ENCODE measurements at regions not wholly inside any gene's neighbourhood (a gene's known extent, or its start where the extent isn't known, plus 50 kb on each side); places are given as distances from the start of the nearest gene placed in this dataset.

GRCh38 chr2:177314722-177315264 lies 50.3 kb upstream of the NFE2L2 start:
- no peaks in the 10 kb centered on the region for H3K27me3 ChIP-seq (ENCODE audit: control insufficient read depth, insufficient read depth, low read length, poor library complexity, severe bottlenecking)
- H3K27ac ChIP-seq (ENCODE audit: low read depth, low read length) = no peak overlapping the region
- peak; percentile 67 for DNase-seq
- Mint-ChIP-seq H3K27me3 (ENCODE audit: insufficient read depth) (no peaks in the 10 kb centered on the region), H3K27ac (no peak overlapping the region), H3K36me3 (ENCODE audit: low read depth) (no peaks in the 10 kb centered on the region), H3K4me1 (peaks cover 21% of the 10 kb centered on the region), H3K4me3 (no peak overlapping the region), H3K9me3 (peaks cover 3% of the 10 kb centered on the region)
- 50 to 74% methylated on average over 1 of the region's 1 CpG for WGBS, 2 experiments (ENCODE audit: insufficient coverage in 1 of 2, insufficient read length in 1 of 2)
- H3K4me3 ChIP-seq (ENCODE audit: low read length) = no peak overlapping the region
- no peaks in the 10 kb centered on the region for H3K9me3 ChIP-seq (ENCODE audit: control insufficient read depth, low read length)
- no peak overlapping the region for H3K9ac ChIP-seq (ENCODE audit: extremely low read depth, low read length, poor library complexity, severe bottlenecking)
- H3K4me1 ChIP-seq (ENCODE audit: control insufficient read depth, insufficient read depth, low read length) = no peaks in the 10 kb centered on the region
- no peaks in the 10 kb centered on the region for H3K36me3 ChIP-seq (ENCODE audit: control insufficient read depth, insufficient read depth, low read length)
- TF ChIP-seq CTCF (conservative IDR thresholded peaks at IDR 0.05) = no peak

GRCh38 chr2:177315364-177315763 lies 50.8 kb upstream of the NFE2L2 start:
- Histone ChIP-seq H3K9me3 (ENCODE audit: control insufficient read depth, low read length) (no peaks in the 10 kb centered on the region), H3K9ac (ENCODE audit: extremely low read depth, low read length, poor library complexity, severe bottlenecking) (no peak overlapping the region), H3K36me3 (ENCODE audit: control insufficient read depth, insufficient read depth, low read length) (no peaks in the 10 kb centered on the region), H3K4me1 (ENCODE audit: control insufficient read depth, insufficient read depth, low read length) (no peaks in the 10 kb centered on the region), H3K4me3 (ENCODE audit: low read length) (no peak overlapping the region), H3K27ac (ENCODE audit: low read depth, low read length) (no peak overlapping the region), H3K27me3 (ENCODE audit: control insufficient read depth, insufficient read depth, low read length, poor library complexity, severe bottlenecking) (no peaks in the 10 kb centered on the region)
- H3K27ac Mint-ChIP-seq = no peak overlapping the region
- WGBS, 2 experiments (ENCODE audit: insufficient coverage in 1 of 2, insufficient read length in 1 of 2) = 40 to 82% methylated on average over 1 to 3 of the region's 3 CpGs
- DNase-seq = peak; percentile 61
- no peak for TF ChIP-seq CTCF (conservative IDR thresholded peaks at IDR 0.05)
- peaks cover 21% of the 10 kb centered on the region for H3K4me1 Mint-ChIP-seq
- no peak overlapping the region for H3K4me3 Mint-ChIP-seq
- H3K9me3 Mint-ChIP-seq = peaks cover 3% of the 10 kb centered on the region
- peaks cover 2% of the 10 kb centered on the region for H3K36me3 Mint-ChIP-seq (ENCODE audit: low read depth)
- H3K27me3 Mint-ChIP-seq (ENCODE audit: insufficient read depth) = no peaks in the 10 kb centered on the region

- H3K27ac ChIP-seq (ENCODE audit: low read depth, low read length) = no peak overlapping the region
- H3K27me3 Mint-ChIP-seq (ENCODE audit: insufficient read depth) = no peaks in the 10 kb centered on the region
- no peaks in the 10 kb centered on the region for H3K36me3 ChIP-seq (ENCODE audit: control insufficient read depth, insufficient read depth, low read length)
- H3K27me3 ChIP-seq (ENCODE audit: control insufficient read depth, insufficient read depth, low read length, poor library complexity, severe bottlenecking) = no peaks in the 10 kb centered on the region
- H3K4me3 Mint-ChIP-seq = no peak overlapping the region
- no peaks in the 10 kb centered on the region for H3K4me1 ChIP-seq (ENCODE audit: control insufficient read depth, insufficient read depth, low read length)
- peaks cover 10% of the 10 kb centered on the region for H3K4me1 Mint-ChIP-seq
- WGBS, 2 experiments (ENCODE audit: insufficient coverage in 1 of 2, insufficient read length in 1 of 2) = 93% methylated on average over 1 of the region's 1 CpG; no CpG with 5 or more reads in 1 of the 2 experiments
- no peak overlapping the region for H3K27ac Mint-ChIP-seq
- no peak for TF ChIP-seq CTCF (conservative IDR thresholded peaks at IDR 0.05)
- no peak overlapping the region for H3K9ac ChIP-seq (ENCODE audit: extremely low read depth, low read length, poor library complexity, severe bottlenecking)
- H3K4me3 ChIP-seq (ENCODE audit: low read length) = no peak overlapping the region
- no peak for DNase-seq
- no peaks in the 10 kb centered on the region for H3K9me3 ChIP-seq (ENCODE audit: control insufficient read depth, low read length)
- H3K36me3 Mint-ChIP-seq (ENCODE audit: low read depth) = peaks cover 4% of the 10 kb centered on the region
- H3K9me3 Mint-ChIP-seq = peaks cover 3% of the 10 kb centered on the region
These were observed 52.2 kb upstream of the NFE2L2 start for GRCh38 chr2:177316756-177317155.
